Caki2 (cell line): ENCODE measurements at regions not wholly inside any gene's neighbourhood (a gene's known extent, or its start where the extent isn't known, plus 50 kb on each side); places are given as distances from the start of the nearest gene placed in this dataset.
"Not testable (repeated sequence)": the region's sequence is repeated elsewhere in the genome, so short reads cannot be mapped to it uniquely, and the experiment has no call there.

ENCODE experiments used
- DNase-seq: peaks from one replicate; pipeline ENCODE4 v3.0.0-alpha.2; 2015; ENCODE audit warnings: low read depth
- in situ Hi-C: cut with HindIII; loops from 2 replicates; pipeline ENCODE4 v1.10.0; 2016; ENCODE audit warnings: low sequenced_read_pairs, low pct_unique_long_range_greater_than_20kb, mixed read lengths

DNA sequence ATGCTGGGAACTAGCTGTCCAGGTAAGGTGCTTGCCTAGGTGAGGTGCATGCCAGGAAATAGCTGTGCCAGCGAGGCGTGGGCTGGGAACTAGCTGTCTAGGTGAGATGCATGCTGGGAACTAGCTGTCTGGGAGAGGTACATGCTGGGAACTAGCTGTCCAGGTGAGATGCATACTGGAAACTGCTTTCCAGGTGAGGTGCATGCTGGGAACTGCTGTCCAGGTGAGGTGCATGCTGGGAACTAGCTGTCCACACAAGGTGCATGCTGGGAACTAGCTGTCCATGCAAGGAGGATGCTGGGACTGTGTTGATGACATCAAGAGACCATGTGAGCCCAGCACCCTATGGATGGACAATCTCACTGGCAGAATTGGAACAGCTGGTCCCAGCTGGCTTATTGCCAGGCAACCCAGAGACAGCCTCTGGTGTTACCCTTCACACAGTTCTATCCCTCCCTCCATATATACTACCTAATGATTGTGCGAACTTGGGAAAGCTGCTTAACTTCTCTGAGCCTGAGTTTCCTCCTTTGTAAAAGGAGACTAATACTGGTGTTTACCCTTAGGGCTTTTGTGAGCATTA is 479.9 kb upstream of the RBFOX1 start:
- in situ Hi-C loops, result no loop called here
- DNase-seq, result no peak

DNA sequence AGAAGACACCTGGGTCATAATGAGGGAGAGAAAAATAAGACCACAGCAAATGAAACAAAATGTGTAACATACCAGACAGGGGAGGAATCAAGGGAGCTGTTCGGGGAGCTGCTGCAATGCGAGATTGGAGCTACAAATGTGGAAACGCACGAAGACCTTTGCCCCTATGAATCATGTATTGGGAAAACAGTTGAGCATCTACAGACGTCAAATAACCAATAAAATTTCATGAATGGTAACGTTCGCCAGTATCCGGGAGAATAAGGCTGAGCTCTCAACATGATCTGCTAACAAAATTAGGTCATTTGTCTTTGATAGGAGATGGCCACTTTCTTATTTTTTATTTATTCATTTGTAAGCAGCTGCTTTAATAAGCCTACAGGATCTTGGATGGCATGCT is 486.2 kb upstream of the RBFOX1 start:
- no peak for DNase-seq
- in situ Hi-C loops, result no loop called here

- DNase-seq, result no peak
- in situ Hi-C loops, result no loop called here
Observed at GRCh38 chr16:6841392-6841791, 491.3 kb upstream of the RBFOX1 start.

DNA sequence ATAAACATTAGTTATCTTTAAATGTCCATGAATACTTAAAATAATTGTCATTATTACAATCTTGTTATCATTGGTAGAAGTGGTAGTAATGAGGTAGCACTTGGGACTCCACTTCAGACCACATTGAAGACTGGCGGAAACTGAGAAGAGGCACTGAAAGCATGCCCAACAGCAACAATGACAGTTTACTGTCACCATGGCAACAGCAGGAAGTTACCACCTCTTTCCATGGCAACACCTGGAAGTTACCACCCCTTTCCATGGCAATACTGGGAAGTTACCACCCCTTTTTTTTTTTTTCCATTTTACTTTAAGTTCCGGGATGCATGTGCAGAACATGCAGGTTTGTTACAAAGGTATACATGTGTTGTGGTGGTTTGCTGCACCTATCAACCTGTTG is 494.9 kb upstream of the RBFOX1 start:
- DNase-seq, result peak; percentile 25
- in situ Hi-C loops, result no loop called here

- DNase-seq, result peak; percentile 93
- in situ Hi-C loops, result no loop called here
Observed at GRCh38 chr16:6836766-6837165, 495.9 kb upstream of the RBFOX1 start.

DNA sequence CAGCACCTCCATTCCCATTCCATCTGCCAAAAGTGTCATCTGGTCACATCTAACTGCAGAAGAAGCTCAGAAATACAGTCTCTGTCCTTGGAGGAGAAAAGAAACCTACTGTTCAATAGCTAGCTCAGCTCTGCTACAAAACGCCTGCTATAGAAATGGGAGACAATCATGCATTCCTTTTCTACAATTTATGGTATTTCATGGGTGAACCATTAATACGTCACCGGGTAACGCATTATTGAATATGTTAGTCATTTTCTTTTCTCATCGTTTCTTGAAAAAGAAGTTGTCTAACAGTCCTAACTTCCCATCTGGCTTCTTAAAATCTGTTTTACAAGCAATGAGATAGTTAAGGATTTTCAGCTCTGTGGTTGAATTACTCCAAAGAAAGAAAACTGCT is 496.7 kb upstream of the RBFOX1 start:
- DNase-seq, result peak; percentile 73
- in situ Hi-C loops, result no loop called here

GRCh38 chr16:6835516-6835915 is 497.1 kb upstream of the RBFOX1 start:
- DNase-seq, result no peak
- in situ Hi-C loops, result no loop called here

- DNase-seq, result peak; percentile 89
- in situ Hi-C loops, result no loop called here
Observed at GRCh38 chr16:6828690-6829089, 504.0 kb upstream of the RBFOX1 start.

- DNase-seq, result peak; percentile 10
- in situ Hi-C loops, result no loop called here
Observed at GRCh38 chr16:6827931-6828330, 504.7 kb upstream of the RBFOX1 start.

GRCh38 chr16:6827267-6827666 is 505.4 kb upstream of the RBFOX1 start:
- in situ Hi-C loops, result no loop called here
- DNase-seq, result no peak

GRCh38 chr16:6822041-6822440 is 510.6 kb upstream of the RBFOX1 start:
- no peak for DNase-seq
- in situ Hi-C loops, result no loop called here

- in situ Hi-C loops, result no loop called here
- DNase-seq, result no peak
Observed at GRCh38 chr16:6804461-6804860, 528.2 kb upstream of the RBFOX1 start.

DNA sequence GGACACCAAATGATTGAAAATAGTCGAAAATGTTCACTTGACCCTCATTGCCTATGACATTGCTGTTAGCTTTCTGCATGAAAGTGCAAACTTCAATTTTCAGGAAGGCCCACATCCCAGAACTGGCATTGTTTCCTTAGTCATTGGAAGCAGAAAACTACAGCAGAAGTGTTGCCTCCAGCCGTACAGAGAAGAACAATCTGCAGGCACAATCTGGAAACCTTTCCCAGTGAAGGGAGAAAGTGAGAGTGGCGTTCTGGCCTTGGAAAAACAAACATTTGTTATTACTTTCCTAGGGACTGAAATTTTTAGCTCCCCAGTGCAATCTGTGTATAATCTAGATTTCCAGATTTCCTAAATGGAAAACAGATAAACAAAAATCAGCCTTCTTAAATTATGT is 529.5 kb upstream of the RBFOX1 start:
- in situ Hi-C loops, result no loop called here

DNA sequence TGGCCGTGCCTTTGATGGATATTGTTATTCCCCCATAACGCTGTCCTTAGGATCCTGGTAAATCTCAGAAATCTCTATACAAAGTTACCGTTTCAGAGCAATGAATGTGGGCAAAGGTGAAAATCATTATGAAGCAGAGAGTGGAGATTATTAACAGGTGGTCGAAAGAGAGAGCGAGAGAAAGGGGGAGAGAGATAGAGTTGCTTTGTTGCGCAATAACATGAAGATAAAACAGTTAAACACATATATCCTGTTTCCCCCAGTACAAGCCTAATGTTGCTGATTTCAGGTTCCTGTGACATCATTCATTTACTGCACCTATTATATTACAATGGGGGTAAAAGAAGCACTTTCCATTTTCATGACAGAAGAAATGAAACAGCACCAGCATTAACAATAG is 535.4 kb upstream of the RBFOX1 start:
- in situ Hi-C loops, result no loop called here
- DNase-seq, result no peak

More for the DNA sequence above, 529.5 kb upstream of the RBFOX1 start:
- DNase-seq, result no peak

DNA sequence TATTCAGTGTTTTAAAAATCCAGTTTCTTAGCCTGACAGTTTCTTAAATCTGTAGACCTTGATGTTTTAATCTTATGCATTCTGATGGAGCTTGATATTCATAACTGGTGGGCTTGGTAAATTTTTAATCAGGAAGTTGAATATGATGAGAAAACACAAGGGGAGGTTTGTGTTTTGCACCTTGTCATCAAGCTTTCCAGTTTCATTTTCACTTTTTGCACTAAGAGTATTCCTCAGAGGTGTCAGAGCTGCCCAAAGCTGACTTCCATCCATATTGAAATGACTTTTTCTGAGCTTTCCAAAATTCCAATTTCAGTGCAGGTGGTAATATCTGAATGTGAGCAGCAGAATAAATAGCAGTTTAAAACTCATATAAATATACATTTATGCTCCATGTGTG is 555.0 kb upstream of the RBFOX1 start:
- no peak for DNase-seq
- in situ Hi-C loops, result no loop called here

DNA sequence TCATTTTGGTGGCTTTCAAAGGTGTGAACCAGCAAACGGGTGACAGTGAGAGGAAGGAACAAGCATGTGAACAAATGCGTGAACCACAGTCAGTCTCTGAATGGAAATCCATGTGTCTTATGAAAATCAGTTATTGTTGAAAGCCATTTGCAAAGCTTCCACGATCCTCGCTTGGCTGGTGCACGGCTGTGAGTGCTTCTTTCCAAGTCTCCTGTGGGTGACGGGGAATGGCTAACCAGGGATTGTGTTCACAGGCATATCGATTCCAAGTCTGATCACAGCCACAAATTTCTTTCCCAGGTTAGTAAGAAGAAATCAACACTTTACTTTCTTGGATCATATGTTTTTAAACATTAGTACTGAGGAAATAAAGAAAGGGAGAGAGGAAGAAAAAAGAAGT is 556.9 kb upstream of the RBFOX1 start:
- in situ Hi-C loops, result no loop called here
- no peak for DNase-seq

- in situ Hi-C loops, result no loop called here
- no peak for DNase-seq
Observed at GRCh38 chr16:6771956-6772355, 560.7 kb upstream of the RBFOX1 start.

DNA sequence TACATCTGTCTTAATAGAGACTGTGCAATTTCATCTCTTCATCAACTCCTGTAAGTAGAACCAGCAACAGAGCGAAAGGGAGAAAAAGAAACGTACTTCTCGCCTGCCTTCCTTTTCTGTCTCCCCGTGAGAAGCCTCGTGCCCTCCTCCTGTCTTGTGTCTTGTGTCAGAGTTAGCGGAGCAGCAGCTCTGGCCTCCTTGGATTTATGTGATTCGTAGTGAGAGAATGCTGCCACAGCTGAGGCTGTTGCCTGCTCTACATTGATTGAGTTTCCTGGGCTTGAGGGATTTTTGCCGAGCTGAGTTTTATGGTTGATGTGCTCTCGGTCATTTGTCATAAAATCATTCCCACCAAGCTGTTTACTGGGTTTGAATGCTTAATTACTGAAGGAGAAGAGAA is 579.1 kb upstream of the RBFOX1 start:
- in situ Hi-C loops, result no loop called here
- DNase-seq, result peak; percentile 38

GRCh38 chr16:6751191-6751590 is 581.5 kb upstream of the RBFOX1 start:
- DNase-seq, result no peak
- in situ Hi-C loops, result no loop called here

GRCh38 chr16:6749698-6750097 is 582.9 kb upstream of the RBFOX1 start:
- no peak for DNase-seq
- in situ Hi-C loops, result no loop called here

GRCh38 chr16:6736302-6736701 is 596.3 kb upstream of the RBFOX1 start:
- DNase-seq, in situ Hi-C loops: not testable (repeated sequence)
